GM19452 (cell line): ENCODE measurements at regions not wholly inside any gene's neighbourhood (a gene's known extent, or its start where the extent isn't known, plus 50 kb on each side); places are given as distances from the start of the nearest gene placed in this dataset.
"Not testable (repeated sequence)": the region's sequence is repeated elsewhere in the genome, so short reads cannot be mapped to it uniquely, and the experiment has no call there.

Experiments used
- ATAC-seq: cut with Tn5 transposase; IDR thresholded peaks from one replicate; pipeline ENCODE4 v1.9.1; 2021; ENCODE audit not compliant: unreplicated experiment

DNA sequence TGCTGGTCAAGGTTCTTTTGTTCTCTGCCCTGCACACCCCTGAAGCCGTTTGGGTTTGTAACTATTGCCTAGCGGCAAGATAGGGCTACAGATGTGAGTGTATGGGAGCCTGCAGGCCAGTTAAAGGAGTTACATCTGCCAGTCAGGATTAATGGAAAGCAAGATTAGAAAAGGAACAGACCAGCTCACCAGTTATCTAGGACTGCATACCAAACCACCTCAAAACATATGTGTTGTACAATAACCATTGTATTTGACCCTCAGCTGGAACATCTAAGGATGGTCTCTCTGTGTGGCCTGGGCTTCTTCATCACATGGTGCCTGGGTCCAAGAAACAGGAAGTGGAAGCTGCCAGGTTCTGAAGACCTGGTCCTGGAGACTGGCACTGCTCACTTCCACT is 52.5 kb upstream of the FBXO28 start:
- ATAC-seq: no peak

GRCh38 chr1:224059897-224060427 is 53.9 kb upstream of the FBXO28 start:
- no peak for ATAC-seq

GRCh38 chr1:224058303-224058702 is 55.6 kb upstream of the FBXO28 start:
- ATAC-seq: no peak

GRCh38 chr1:224057461-224058199 is 56.3 kb upstream of the FBXO28 start:
- no peak for ATAC-seq

DNA sequence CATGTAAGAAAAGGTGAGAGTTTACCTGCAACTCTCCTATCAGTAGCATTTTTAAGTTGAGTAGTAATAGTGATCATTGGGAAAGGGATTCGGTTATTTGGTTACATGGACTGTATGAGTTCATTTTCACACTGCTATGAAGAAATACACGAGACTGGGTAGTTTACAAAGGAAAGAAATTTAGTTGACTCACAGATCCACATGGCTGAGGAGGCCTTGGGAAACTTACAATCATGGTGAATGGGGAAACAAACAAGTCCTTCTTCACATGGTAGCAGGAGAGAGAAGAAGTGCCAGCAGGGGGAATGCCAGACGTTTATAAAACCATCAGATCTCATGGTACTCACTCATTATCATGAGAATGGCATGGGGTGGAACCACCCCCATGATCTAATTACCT is 59.3 kb upstream of the FBXO28 start:
- no peak for ATAC-seq

- no peak for ATAC-seq
Observed at GRCh38 chr1:224054012-224054411, 59.9 kb upstream of the FBXO28 start.

DNA sequence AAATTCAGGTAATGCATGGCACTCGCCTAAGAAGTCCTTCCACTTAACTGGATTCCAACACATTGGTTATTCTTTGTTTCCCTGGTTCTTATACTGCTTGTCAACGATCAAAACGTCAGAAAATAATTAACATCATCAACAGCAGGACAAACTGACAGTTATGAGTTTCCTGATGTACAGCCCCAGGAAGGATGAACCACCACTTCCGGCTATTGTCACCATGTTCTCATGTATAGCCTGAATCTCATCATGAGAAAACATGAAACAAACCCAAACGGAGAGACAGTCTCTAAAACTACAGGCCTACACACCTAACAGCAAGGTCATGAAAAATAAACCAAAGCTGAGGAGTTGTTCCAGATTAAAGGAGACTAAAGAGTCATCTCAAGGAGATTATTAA is 60.5 kb upstream of the FBXO28 start:
- no peak for ATAC-seq

DNA sequence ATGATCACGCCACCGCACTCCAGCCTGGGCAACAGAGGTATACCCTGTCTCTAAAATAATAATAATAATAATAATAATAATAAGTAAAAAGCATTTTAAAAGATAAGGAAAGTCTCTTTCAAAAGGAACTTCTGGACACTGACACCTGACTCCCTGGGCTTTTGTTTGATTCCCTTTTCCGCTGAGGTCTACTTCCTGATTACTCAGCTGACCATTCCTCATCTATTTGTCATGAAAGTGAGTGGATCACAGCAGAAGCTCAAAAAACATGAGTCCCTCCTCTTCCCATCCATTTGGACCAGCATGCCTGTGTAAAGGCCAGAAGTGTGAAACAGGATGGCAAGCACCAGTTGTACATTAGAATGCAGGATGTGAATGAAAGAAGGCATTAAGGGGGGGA is 61.1 kb upstream of the FBXO28 start:
- no peak for ATAC-seq

- not testable (repeated sequence) for ATAC-seq
Observed at GRCh38 chr1:224051782-224052181, 62.1 kb upstream of the FBXO28 start.

GRCh38 chr1:224051086-224051406 is 62.9 kb upstream of the FBXO28 start:
- ATAC-seq: no peak

- no peak for ATAC-seq
Observed at GRCh38 chr1:224047538-224047937, 66.4 kb upstream of the FBXO28 start.

DNA sequence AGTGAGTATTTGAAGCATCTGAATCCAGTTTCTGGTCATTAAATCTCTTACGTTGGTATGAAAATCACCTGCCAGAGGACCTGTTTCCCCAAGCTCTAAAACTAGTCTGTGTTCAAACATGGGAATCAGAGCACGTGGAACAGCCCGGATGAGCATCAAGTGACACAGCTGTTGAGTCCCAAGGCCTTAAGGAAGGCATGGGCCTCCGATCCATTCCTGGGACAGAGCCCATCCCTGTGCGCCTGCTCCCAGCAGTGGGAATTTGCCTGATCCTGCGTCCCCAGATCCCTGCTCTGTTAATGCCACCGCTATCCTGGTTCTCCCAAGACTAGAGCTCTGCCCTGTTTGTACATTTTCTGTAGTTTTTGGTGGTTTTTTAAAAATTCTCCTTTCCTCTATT is 68.4 kb upstream of the FBXO28 start:
- no peak for ATAC-seq

DNA sequence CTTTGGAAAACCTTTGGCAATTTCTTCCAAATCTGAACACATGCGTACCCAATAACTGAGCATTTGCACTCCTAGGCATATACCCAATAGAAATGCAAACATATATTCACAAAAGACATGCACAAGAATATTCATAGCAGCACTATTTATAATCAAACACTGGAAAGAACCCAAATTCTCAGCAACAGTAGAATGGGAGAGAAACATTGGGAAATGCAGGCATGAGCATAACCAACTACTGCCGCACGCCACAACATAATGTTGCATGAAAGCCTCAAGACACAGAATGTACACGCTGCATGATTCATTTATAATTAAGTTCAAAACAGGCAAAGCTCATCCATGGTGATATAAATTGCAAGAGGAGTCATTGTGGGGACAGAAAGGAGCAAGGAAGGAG is 69.5 kb upstream of the FBXO28 start:
- no peak for ATAC-seq

DNA sequence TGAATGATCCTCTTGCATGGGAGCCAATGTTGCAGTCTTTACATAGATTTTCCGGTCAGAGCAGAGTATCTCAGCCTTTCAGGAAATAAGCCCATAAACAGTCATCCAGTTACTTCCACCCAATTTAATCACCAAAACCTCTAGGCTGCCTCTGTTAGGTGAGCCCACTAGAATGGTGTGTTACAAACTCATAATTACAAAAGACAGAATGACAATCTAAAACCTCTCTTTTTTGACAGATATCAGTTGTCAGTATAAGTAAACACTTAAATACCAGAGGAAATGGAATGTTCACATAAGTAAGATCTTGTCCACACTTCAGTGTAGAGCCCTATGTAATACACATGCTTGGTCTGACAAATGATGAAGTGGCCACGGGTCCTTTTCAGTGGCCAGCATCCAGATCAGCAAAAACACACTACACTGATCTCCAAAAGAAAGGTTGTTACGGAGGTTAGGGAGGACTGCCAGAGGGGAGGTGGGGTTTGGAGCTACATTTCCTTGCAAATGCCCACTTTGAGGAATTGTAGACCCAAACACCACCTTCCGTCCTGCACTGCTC is 71.3 kb upstream of the FBXO28 start:
- ATAC-seq: no peak

GRCh38 chr1:224041032-224041431 is 72.9 kb upstream of the FBXO28 start:
- ATAC-seq: no peak

DNA sequence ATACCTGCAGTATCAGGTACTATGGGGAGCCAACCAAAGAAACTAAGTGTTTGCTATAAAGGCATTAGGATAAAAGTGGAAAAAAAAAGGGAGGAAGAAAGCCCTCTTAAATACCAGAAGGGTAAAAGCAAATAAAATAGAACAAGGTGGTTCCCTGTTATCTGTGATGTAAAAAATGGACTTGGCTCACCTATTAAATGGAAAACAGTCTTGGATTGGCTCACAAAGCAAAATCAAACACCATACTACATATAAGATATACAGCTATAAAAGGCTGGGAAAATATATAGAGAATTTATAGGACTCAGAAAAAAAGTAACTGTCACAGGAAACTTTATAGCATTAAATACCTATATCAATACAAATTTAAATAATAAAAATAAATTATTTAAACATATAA is 73.5 kb upstream of the FBXO28 start:
- not testable (repeated sequence) for ATAC-seq

- ATAC-seq: not testable (repeated sequence)
Observed at GRCh38 chr1:224040006-224040405, 73.9 kb upstream of the FBXO28 start.

DNA sequence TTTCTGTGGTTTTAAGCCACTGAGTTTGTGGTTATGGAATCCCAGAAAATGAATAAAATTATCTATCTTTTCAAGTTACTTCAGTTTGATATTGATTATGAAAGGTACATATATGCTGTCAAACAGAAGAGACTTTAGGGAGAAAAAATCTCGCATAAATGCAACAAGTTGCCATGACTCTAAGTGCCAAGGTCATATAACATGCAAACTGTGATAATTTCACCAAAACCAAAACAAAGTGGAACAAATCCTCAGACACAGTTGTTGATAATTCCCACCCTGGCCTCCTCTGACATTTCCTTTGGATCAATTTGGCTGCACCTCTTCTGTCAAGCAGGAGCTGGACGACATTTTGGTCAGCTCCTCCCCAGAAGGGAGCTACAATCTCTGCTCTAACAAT is 75.1 kb upstream of the FBXO28 start:
- ATAC-seq: not testable (repeated sequence)

GRCh38 chr1:224037362-224037761 is 76.5 kb upstream of the FBXO28 start:
- ATAC-seq: not testable (repeated sequence)

GRCh38 chr1:224032608-224033276 is 81.2 kb upstream of the FBXO28 start:
- not testable (repeated sequence) for ATAC-seq

DNA sequence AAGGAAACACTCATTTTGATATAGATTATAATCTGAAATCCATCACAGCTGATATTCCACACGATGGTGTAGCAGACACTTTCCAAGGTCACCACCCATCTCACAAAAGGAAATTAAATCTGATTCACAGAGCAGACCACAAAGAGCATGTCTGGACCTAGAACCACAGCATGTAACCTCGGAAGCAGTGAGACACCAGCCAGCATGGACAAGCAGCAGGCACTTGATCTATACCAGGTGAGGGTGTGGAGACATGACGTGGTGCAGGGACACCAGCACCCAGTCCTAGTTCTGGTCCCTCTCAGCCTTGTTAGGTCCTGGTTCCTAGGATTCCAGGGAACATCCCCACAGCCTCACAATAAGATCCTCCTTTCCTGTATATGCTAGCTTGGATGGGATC is 81.9 kb upstream of the FBXO28 start:
- not testable (repeated sequence) for ATAC-seq

- ATAC-seq: not testable (repeated sequence)
Observed at GRCh38 chr1:224030257-224030656, 83.7 kb upstream of the FBXO28 start.
